Upper lobe of left lung (tissue), 6 donors: ENCODE measurements at regions not wholly inside any gene's neighbourhood (a gene's known extent, or its start where the extent isn't known, plus 50 kb on each side); places are given as distances from the start of the nearest gene placed in this dataset.
"Not testable (repeated sequence)": the region's sequence is repeated elsewhere in the genome, so short reads cannot be mapped to it uniquely, and the experiment has no call there.

Source experiments
- ATAC-seq, 2 donors: fragments of 200-7000 bp; cut with Tn5 transposase; one replicate each; pipeline ENCODE4 v1.9.1; 2022; ENCODE audit warnings: mild to moderate bottlenecking in 2 of 2, moderate library complexity in 2 of 2; ENCODE audit not compliant: low FRiP score in 2 of 2
- DNase-seq, 2 donors: peaks; one replicate each; pipeline ENCODE4 v3.0.0-alpha.2; 2019 to 2020
- H3K27ac ChIP-seq, 4 donors: fragments of 200-600 bp; sonication (generic); one replicate each; pipeline ENCODE4 v1.5.1; 2016 to 2019
- H3K27me3 ChIP-seq, 4 donors: fragments of 200-600 bp; sonication (generic); one replicate each; pipeline ENCODE4 v1.5.1; 2017 to 2019
- H3K36me3 ChIP-seq, 4 donors: fragments of 200-600 bp; sonication (generic); one replicate each; pipeline ENCODE4 v1.5.1; 2016 to 2019
- H3K4me1 ChIP-seq, 4 donors: fragments of 200-600 bp; sonication (generic); one replicate each; pipeline ENCODE4 v1.5.1; 2018 to 2019
- H3K4me3 ChIP-seq, 4 donors: fragments of 200-600 bp; sonication (generic); one replicate each; pipeline ENCODE4 v1.5.1; 2017 to 2019; ENCODE audit warnings: mild to moderate bottlenecking in 2 of 4, moderate library complexity in 1 of 4
- H3K9me3 ChIP-seq, 4 donors: fragments of 200-600 bp; sonication (generic); one replicate each; pipeline ENCODE4 v1.5.1; 2018 to 2019
- EP300 ChIP-seq, 4 donors: sonication (generic); formaldehyde crosslinking; IDR thresholded peaks; one replicate each; pipeline ENCODE4 v1.5.1; 2017; ENCODE audit warnings: antibody characterized with exemption in 4 of 4, control low read depth in 2 of 4
- POLR2A ChIP-seq, 4 donors: fragments of 450-650 bp; IDR thresholded peaks; one replicate each; pipeline ENCODE4 v1.5.1; 2016 to 2017; ENCODE audit warnings: antibody characterized with exemption in 4 of 4, mild to moderate bottlenecking in 2 of 4
- POLR2AphosphoS5 ChIP-seq, 2 donors: sonication (generic); formaldehyde crosslinking; IDR thresholded peaks; one replicate each; pipeline ENCODE4 v1.5.1; 2017; ENCODE audit warnings: antibody characterized with exemption in 2 of 2
- WGBS, 2 donors: methylation state at CpG; one replicate each; pipeline ENCODE4 v1.1.5; 2017 to 2018; 5-methylcytosine and 5-hydroxymethylcytosine counted together
- TF ChIP-seq, protein P1 (sequence below), 6 experiments: fragments of 450-650 bp in 4 of 6; fragments of 200-600 bp in 2 of 6; sonication (generic) in 2 of 6; IDR thresholded peaks; one replicate each; pipeline ENCODE4 v1.5.1; 2016 to 2019; ENCODE audit warnings: antibody characterized with exemption in 6 of 6
- donor health status: DM: no; HTN: no; CAD: no; lungs with moderate emphysema.
- donor health status: DM: no; HTN: yes; CAD: no; lungs with severe emphysema.

GRCh38 chrX:97897998-97898397, 1014.3 kb downstream of the RPA4 start:
- DNase-seq (no peak), ATAC-seq (no peak)
- Histone ChIP-seq H3K36me3 (no peaks in the 10 kb centered on the region), H3K27me3 (no peaks in the 10 kb centered on the region), H3K4me3 (no peak overlapping the region), H3K4me1 (no peaks in the 10 kb centered on the region), H3K27ac (no peak overlapping the region), H3K9me3 (no peaks in the 10 kb centered on the region)
- 92 to 97% methylated on average over 1 of the region's 1 CpG for WGBS, 2 donors
- TF ChIP-seq POLR2A (IDR thresholded peaks at IDR 0.05) (no peak), EP300 (IDR thresholded peaks at IDR 0.05) (no peak), POLR2AphosphoS5 (IDR thresholded peaks at IDR 0.05) (no peak)
- TF ChIP-seq, protein P1, sequence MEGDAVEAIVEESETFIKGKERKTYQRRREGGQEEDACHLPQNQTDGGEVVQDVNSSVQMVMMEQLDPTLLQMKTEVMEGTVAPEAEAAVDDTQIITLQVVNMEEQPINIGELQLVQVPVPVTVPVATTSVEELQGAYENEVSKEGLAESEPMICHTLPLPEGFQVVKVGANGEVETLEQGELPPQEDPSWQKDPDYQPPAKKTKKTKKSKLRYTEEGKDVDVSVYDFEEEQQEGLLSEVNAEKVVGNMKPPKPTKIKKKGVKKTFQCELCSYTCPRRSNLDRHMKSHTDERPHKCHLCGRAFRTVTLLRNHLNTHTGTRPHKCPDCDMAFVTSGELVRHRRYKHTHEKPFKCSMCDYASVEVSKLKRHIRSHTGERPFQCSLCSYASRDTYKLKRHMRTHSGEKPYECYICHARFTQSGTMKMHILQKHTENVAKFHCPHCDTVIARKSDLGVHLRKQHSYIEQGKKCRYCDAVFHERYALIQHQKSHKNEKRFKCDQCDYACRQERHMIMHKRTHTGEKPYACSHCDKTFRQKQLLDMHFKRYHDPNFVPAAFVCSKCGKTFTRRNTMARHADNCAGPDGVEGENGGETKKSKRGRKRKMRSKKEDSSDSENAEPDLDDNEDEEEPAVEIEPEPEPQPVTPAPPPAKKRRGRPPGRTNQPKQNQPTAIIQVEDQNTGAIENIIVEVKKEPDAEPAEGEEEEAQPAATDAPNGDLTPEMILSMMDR (IDR thresholded peaks at IDR 0.05): no peak

DNA sequence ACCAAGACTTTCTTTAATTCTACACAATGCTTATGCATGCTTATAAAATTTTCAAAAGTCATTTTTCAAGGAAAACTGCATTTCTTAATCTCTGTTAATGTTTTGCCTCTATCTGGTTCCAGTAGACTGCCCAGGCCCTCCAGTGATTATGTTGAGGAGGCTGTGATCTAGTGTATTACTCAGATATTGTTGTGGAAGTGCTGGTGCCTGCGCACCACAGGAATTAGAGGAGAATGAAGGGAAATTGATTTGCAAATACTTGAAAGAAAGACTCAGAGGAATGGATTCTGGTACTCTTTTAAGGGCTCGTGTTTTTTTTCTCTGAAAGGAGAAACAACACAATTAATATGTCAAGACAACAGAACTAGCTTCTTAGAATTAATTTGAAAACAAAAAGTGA, 1015.1 kb downstream of the RPA4 start:
- H3K4me3 ChIP-seq: no peak overlapping the region
- no peaks in the 10 kb centered on the region for H3K36me3 ChIP-seq
- no peak overlapping the region for H3K27ac ChIP-seq
- DNase-seq (no peak), ATAC-seq (no peak)
- H3K27me3 ChIP-seq: no peaks in the 10 kb centered on the region
- no peaks in the 10 kb centered on the region for H3K9me3 ChIP-seq
- 61 to 63% methylated on average over 2 of the region's 2 CpGs for WGBS, 2 donors
- TF ChIP-seq, protein P1 (IDR thresholded peaks at IDR 0.05): no peak
- TF ChIP-seq EP300 (IDR thresholded peaks at IDR 0.05) (no peak), POLR2AphosphoS5 (IDR thresholded peaks at IDR 0.05) (no peak), POLR2A (IDR thresholded peaks at IDR 0.05) (no peak)
- H3K4me1 ChIP-seq: no peaks in the 10 kb centered on the region

DNA sequence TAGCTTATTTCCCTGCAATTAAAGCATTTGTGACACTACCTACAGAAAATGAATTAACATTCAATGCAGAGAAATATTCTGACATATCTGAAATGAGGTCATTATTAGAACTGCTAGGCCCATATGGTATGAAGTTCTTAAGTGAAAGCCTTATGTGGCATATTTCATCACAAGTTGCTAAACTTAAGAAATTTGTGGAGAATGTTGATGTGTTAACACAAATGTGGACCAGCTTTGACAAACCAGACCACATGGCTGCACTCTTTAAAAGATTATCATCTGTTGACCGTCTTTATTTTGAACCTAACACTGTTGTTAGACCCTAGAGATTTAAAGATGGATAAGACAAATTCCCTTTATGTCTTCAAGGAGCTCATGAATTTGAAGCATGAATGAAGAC, 1024.1 kb downstream of the RPA4 start:
- H3K4me3 ChIP-seq: no peak overlapping the region
- no peaks in the 10 kb centered on the region for H3K27me3 ChIP-seq
- TF ChIP-seq POLR2AphosphoS5 (IDR thresholded peaks at IDR 0.05): no peak
- TF ChIP-seq, protein P1 (IDR thresholded peaks at IDR 0.05): no peak
- TF ChIP-seq POLR2A (IDR thresholded peaks at IDR 0.05): no peak
- no peak for TF ChIP-seq EP300 (IDR thresholded peaks at IDR 0.05)
- no peak for ATAC-seq
- H3K9me3 ChIP-seq: peaks cover 0 to 3% (median 0%) of the 10 kb centered on the region in 4 donors
- no peak for DNase-seq
- 80 to 81% methylated on average over 1 of the region's 1 CpG for WGBS, 2 donors
- H3K4me1 ChIP-seq: no peaks in the 10 kb centered on the region
- no peaks in the 10 kb centered on the region for H3K36me3 ChIP-seq
- H3K27ac ChIP-seq: no peak overlapping the region

- DNase-seq: no peak
- H3K4me1 ChIP-seq: no peaks in the 10 kb centered on the region
- H3K9me3 ChIP-seq: peaks cover 0 to 3% (median 0%) of the 10 kb centered on the region in 4 donors
- H3K36me3 ChIP-seq: no peaks in the 10 kb centered on the region
- no peak overlapping the region for H3K4me3 ChIP-seq
- H3K27ac ChIP-seq: no peak overlapping the region
- WGBS, 2 donors: 56 to 60% methylated on average over 3 of the region's 3 CpGs
- no peak for TF ChIP-seq POLR2AphosphoS5 (IDR thresholded peaks at IDR 0.05)
- TF ChIP-seq, protein P1 (IDR thresholded peaks at IDR 0.05): no peak
- TF ChIP-seq EP300 (IDR thresholded peaks at IDR 0.05): no peak
- no peak for TF ChIP-seq POLR2A (IDR thresholded peaks at IDR 0.05)
- H3K27me3 ChIP-seq: no peaks in the 10 kb centered on the region
- no peak for ATAC-seq
Observed at GRCh38 chrX:97909245-97909644, 1025.5 kb downstream of the RPA4 start.

DNA sequence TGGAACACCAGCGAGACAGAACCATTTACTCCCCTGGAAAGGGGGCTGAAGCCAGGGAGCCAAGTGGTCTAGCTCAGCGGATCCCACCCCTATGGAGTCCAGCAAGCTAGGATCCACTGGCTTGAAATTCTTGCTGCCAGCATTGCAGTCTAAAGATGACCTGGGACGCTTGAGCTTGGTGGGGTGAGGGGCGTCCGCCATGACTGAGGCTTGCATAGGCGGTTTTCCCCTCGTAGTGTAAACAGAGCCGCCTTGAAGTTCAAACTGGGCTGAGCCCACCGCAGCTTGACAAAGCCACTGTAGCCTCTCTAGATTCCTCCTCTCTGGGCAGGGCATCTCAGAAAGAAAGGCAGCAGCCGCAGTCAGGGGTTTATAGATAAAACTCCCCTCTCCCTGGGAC, 1031.7 kb downstream of the RPA4 start:
- H3K36me3 ChIP-seq, H3K9me3 ChIP-seq, DNase-seq, H3K27ac ChIP-seq, H3K27me3 ChIP-seq, H3K4me3 ChIP-seq, ATAC-seq, H3K4me1 ChIP-seq: not testable (repeated sequence)
- WGBS, 2 donors: 94% methylated on average over 9 of the region's 10 CpGs; no CpG with 5 or more reads in 1 of the 2 donors

GRCh38 chrX:97921223-97921622, 1037.5 kb downstream of the RPA4 start:
- WGBS, 2 donors: 83% methylated on average over 8 of the region's 8 CpGs; no CpG with 5 or more reads in 1 of the 2 donors
- not testable (repeated sequence) for H3K9me3 ChIP-seq, H3K4me1 ChIP-seq, H3K36me3 ChIP-seq, H3K4me3 ChIP-seq, H3K27ac ChIP-seq, ATAC-seq, H3K27me3 ChIP-seq, DNase-seq
